Uterus (tissue), 3 donors: ENCODE measurements at regions not wholly inside any gene's neighbourhood (a gene's known extent, or its start where the extent isn't known, plus 50 kb on each side); places are given as distances from the start of the nearest gene placed in this dataset.

Experiments used
- DNase-seq, 2 donors: peaks; one replicate each; pipeline ENCODE4 v3.0.0-alpha.2; 2019 to 2020
- H3K27ac ChIP-seq, 2 donors: fragments of 200-600 bp; sonication (generic); 1 replicate in 1 of 2; 2 replicates in 1 of 2; pipeline ENCODE4 v1.5.1; 2016 to 2018
- H3K27me3 ChIP-seq, 2 donors: fragments of 200-600 bp; sonication (generic); one replicate each; pipeline ENCODE4 v1.5.1; 2018 to 2019; ENCODE audit warnings: control low read depth in 1 of 2
- H3K36me3 ChIP-seq, 2 donors: fragments of 200-600 bp; sonication (generic); one replicate each; pipeline ENCODE4 v1.5.1; 2019; ENCODE audit warnings: control low read depth in 1 of 2
- H3K4me1 ChIP-seq, 2 donors: fragments of 200-600 bp; sonication (generic); one replicate each; pipeline ENCODE4 v1.5.1; 2018 to 2019; ENCODE audit warnings: control low read depth in 1 of 2
- H3K4me3 ChIP-seq, 2 donors: fragments of 200-600 bp; sonication (generic); 1 replicate in 1 of 2; 2 replicates in 1 of 2; pipeline ENCODE4 v1.5.1; 2018 to 2019; ENCODE audit warnings: mild to moderate bottlenecking in 1 of 2
- H3K9me3 ChIP-seq, 2 donors: fragments of 200-600 bp; sonication (generic); one replicate each; pipeline ENCODE4 v1.5.1; 2019; ENCODE audit warnings: control low read depth in 1 of 2
- POLR2A ChIP-seq, 2 donors: fragments of 450-650 bp; IDR thresholded peaks; one replicate each; pipeline ENCODE4 v1.6.1; 2016; ENCODE audit warnings: antibody characterized with exemption in 2 of 2, mild to moderate bottlenecking in 1 of 2, moderate library complexity in 1 of 2
- intact Hi-C: fragments of 100-400 bp; cut with DNase I; formaldehyde crosslinking; loops from one replicate; pipeline ENCODE4 v1.15.1; 2023; ENCODE audit warnings: low total_unique reads
- TF ChIP-seq, protein P1 (sequence below), 4 experiments: fragments of 200-600 bp in 2 of 4; fragments of 450-650 bp in 2 of 4; sonication (generic) in 2 of 4; IDR thresholded peaks; one replicate each; pipeline ENCODE4 v1.5.1; 2016 to 2019; ENCODE audit warnings: antibody characterized with exemption in 4 of 4, mild to moderate bottlenecking in 2 of 4, moderate library complexity in 1 of 4
- donor health status: DM: yes; HTN: yes; CAD: no.

DNA sequence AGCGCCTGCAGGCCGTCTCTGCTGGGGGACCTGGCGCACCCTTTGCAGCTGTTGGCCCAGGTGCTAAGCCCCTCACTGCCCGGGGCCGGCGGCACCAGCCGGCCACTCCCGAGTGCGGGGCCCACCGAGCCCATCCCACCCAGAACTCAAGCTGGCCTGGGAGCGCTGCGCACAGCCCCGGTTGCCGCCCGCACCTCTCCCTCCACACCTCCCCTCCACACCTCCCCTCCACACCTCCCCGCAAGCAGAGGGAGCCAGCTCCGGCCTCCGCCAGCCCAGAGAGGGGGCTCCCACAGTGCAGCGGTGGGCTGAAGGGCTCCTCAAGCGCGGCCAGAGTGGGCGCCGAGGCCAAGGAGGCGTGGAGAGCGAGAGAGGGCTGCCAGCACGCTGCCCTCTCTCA, 177.8 kb upstream of the KAZN start:
- Histone ChIP-seq H3K4me1 (no peaks in the 10 kb centered on the region), H3K27ac (no peak overlapping the region), H3K36me3 (no peaks in the 10 kb centered on the region), H3K9me3 (no peaks in the 10 kb centered on the region), H3K27me3 (no peaks in the 10 kb centered on the region), H3K4me3 (no peak overlapping the region)
- TF ChIP-seq, protein P1, sequence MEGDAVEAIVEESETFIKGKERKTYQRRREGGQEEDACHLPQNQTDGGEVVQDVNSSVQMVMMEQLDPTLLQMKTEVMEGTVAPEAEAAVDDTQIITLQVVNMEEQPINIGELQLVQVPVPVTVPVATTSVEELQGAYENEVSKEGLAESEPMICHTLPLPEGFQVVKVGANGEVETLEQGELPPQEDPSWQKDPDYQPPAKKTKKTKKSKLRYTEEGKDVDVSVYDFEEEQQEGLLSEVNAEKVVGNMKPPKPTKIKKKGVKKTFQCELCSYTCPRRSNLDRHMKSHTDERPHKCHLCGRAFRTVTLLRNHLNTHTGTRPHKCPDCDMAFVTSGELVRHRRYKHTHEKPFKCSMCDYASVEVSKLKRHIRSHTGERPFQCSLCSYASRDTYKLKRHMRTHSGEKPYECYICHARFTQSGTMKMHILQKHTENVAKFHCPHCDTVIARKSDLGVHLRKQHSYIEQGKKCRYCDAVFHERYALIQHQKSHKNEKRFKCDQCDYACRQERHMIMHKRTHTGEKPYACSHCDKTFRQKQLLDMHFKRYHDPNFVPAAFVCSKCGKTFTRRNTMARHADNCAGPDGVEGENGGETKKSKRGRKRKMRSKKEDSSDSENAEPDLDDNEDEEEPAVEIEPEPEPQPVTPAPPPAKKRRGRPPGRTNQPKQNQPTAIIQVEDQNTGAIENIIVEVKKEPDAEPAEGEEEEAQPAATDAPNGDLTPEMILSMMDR (IDR thresholded peaks at IDR 0.05), result no peak
- TF ChIP-seq POLR2A (IDR thresholded peaks at IDR 0.05), result no peak
- DNase-seq, result no peak
- intact Hi-C loops, result no loop called here

DNA sequence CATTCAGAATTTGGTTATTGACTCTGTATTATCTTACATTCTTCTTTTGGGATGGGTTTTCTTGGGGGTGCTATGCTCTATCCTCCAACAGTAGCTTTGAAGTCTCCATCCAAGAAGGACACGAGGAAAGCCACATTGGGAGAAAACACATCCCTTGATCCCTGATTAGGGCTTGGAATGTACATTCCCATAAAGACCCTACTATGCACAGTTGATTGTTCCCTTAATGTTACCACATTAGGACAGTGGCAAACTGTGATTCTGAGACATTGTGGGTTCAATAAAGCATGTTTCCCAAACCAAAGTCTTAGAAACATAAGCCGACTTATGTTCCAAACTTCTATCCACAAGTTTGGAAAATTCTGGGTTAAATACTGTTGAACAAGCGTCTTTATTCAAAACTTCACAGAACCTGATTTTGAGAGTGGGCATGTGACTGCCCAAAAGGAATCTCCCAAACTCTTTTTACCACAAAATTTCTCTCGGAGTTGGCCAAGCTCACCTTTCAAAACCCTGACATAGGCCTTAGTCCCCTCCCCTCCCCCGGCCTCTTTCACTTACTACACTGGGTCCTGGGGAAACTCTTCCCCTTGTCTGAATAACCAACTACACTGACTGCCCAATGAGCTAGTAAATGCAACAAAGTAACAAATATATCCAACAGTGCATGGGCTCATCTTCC, 177.0 kb upstream of the KAZN start:
- no peak for DNase-seq
- intact Hi-C loops, result no loop called here

DNA sequence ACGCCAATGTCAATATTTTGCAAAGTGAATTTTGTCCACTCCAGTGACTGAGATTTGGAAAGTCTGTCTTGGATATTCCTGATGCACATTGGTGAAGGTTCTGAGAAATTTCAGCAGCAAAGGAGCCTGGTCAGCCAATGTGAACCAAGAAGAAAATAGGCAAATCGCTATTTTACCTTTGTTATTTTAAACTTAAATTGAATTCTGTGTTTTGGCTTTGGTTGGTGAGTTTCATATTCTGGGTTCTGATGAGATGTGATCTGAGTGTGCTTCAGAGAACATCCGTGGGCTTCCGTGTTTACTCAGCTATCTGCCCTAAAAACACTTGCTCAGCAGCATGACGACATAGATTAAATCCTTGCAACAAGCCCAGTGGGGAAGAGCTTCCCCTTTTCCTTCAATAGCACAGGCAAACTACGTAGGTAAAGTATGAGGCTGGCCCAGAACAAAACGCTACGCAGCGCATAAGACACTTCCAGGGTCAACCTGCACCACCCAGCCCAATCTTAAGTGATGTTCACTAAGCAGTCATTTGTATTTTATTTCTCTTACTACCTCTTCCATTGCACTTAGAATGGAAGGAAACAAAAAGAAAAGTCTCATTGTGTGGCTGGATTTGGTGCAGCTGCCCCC, 176.4 kb upstream of the KAZN start:
- Histone ChIP-seq H3K9me3 (no peaks in the 10 kb centered on the region), H3K27ac (no peak overlapping the region), H3K4me3 (no peak overlapping the region), H3K4me1 (no peaks in the 10 kb centered on the region), H3K27me3 (no peaks in the 10 kb centered on the region), H3K36me3 (no peaks in the 10 kb centered on the region)
- no peak for DNase-seq
- intact Hi-C loops, result no loop called here
- TF ChIP-seq, protein P1 (IDR thresholded peaks at IDR 0.05), result no peak
- no peak for TF ChIP-seq POLR2A (IDR thresholded peaks at IDR 0.05)

More for the DNA sequence above, 177.0 kb upstream of the KAZN start:
- Histone ChIP-seq H3K4me3 (no peak overlapping the region), H3K9me3 (no peaks in the 10 kb centered on the region), H3K36me3 (no peaks in the 10 kb centered on the region), H3K27me3 (no peaks in the 10 kb centered on the region), H3K4me1 (no peaks in the 10 kb centered on the region), H3K27ac (no peak overlapping the region)
- TF ChIP-seq POLR2A (IDR thresholded peaks at IDR 0.05), result no peak
- TF ChIP-seq, protein P1 (IDR thresholded peaks at IDR 0.05), result no peak

DNA sequence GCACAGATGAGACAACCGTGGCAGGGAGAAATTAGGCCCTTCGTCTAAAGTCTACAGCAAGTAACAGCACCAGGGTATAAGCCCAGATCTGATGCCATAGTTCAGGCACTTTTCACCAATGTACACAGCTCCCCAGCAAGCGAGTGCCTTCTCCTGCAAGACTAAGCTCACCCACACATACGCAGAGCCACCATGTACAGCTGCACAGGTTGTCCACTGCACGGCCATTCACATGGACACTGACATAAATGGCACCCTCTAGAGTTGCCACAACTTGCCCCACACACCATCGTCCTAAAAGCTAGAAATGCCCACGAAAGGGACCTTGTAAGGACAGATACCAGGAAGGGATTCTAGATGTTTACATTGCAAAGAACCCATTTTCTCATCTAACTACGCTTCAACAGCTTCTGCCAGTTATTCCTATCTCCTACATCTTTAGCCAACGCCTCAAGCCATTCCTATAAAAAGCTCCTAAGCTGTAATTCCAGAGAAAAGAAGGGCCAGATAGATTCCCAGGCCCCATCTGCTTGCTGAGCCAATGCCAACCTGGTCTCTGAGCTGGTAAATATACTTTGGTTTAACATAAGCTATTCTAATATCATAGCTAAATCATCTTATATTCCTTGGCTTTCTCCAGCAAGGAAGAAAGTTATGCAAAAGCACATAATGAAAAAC, 174.0 kb upstream of the KAZN start:
- no peak for DNase-seq
- Histone ChIP-seq H3K36me3 (no peaks in the 10 kb centered on the region), H3K27ac (no peak overlapping the region), H3K9me3 (no peaks in the 10 kb centered on the region), H3K4me3 (no peak overlapping the region), H3K27me3 (no peaks in the 10 kb centered on the region), H3K4me1 (no peaks in the 10 kb centered on the region)
- TF ChIP-seq POLR2A (IDR thresholded peaks at IDR 0.05), result no peak
- TF ChIP-seq, protein P1 (IDR thresholded peaks at IDR 0.05), result no peak
- intact Hi-C loops, result no loop called here

DNA sequence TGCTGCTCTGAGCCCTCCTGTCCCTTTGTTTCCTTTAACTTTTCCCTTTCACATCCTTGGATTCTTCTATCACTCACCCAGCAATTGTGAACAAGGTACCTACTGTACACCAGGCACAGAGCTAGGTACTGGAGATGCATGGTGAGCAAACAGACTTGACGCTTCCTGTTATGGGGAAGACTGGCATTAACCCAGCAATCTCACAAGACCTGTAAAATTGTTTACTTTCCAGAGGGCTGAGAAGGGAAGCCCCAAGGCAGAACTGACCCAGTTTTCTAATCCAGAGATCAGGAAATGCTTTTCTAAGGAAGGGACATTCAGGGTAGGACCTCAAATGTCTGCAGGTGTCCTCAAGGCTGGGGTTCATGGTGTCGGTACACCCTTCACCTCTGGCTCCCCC, 171.6 kb upstream of the KAZN start:
- TF ChIP-seq POLR2A (IDR thresholded peaks at IDR 0.05), result no peak
- TF ChIP-seq, protein P1 (IDR thresholded peaks at IDR 0.05), result no peak
- intact Hi-C loops, result no loop called here
- Histone ChIP-seq H3K4me3 (no peak overlapping the region), H3K36me3 (no peaks in the 10 kb centered on the region), H3K27ac (no peak overlapping the region), H3K4me1 (no peaks in the 10 kb centered on the region), H3K27me3 (no peaks in the 10 kb centered on the region), H3K9me3 (no peaks in the 10 kb centered on the region)
- no peak for DNase-seq
